Karpas-422 (cell line): ENCODE measurements at regions not wholly inside any gene's neighbourhood (a gene's known extent, or its start where the extent isn't known, plus 50 kb on each side); places are given as distances from the start of the nearest gene placed in this dataset.

ENCODE experiments used
- DNase-seq: peaks from one replicate; pipeline ENCODE4 v3.0.0-alpha.2; 2015
- H2AFZ ChIP-seq: fragments of 200-600 bp; sonication (generic); 2 replicates; pipeline ENCODE4 v1.6.1; 2014; ENCODE audit warnings: antibody characterized with exemption, low read length, mixed read lengths
- H3K27ac ChIP-seq: fragments of 200-600 bp; sonication (generic); 2 replicates; pipeline ENCODE4 v1.5.1; 2014; ENCODE audit warnings: mild to moderate bottlenecking, low read length, moderate library complexity
- H3K27me3 ChIP-seq: fragments of 200-600 bp; sonication (generic); 2 replicates; pipeline ENCODE4 v1.6.1; 2014; ENCODE audit warnings: low read length, mixed read lengths
- H3K36me3 ChIP-seq: fragments of 200-600 bp; sonication (generic); 2 replicates; pipeline ENCODE4 v1.6.1; 2014; ENCODE audit warnings: low read length, mixed read lengths; ENCODE audit not compliant: insufficient read depth
- H3K4me1 ChIP-seq: fragments of 200-600 bp; sonication (generic); 2 replicates; pipeline ENCODE4 v1.6.1; 2014; ENCODE audit warnings: mild to moderate bottlenecking, low read length, mixed read lengths
- H3K4me2 ChIP-seq: fragments of 200-600 bp; sonication (generic); 2 replicates; pipeline ENCODE4 v1.6.1; 2014; ENCODE audit warnings: low read length, low read depth, mild to moderate bottlenecking; ENCODE audit not compliant: poor library complexity, severe bottlenecking
- H3K4me3 ChIP-seq: fragments of 200-600 bp; sonication (generic); 2 replicates; pipeline ENCODE4 v1.5.1; 2014; ENCODE audit warnings: mild to moderate bottlenecking, antibody characterized with exemption, low read length, mixed read lengths
- H3K79me2 ChIP-seq: fragments of 200-600 bp; sonication (generic); 2 replicates; pipeline ENCODE4 v1.6.1; 2014; ENCODE audit warnings: mild to moderate bottlenecking, low read length, mixed read lengths
- H3K9ac ChIP-seq: fragments of 200-600 bp; sonication (generic); 2 replicates; pipeline ENCODE4 v1.6.0; 2014; ENCODE audit warnings: low read length
- H3K9me2 ChIP-seq: fragments of 200-600 bp; sonication (generic), shearing (Covaris generic); replicated peaks from 2 replicates; pipeline ENCODE4 v1.6.0; 2014; ENCODE audit warnings: mild to moderate bottlenecking, low read length, moderate library complexity; ENCODE audit not compliant: insufficient read depth
- H3K9me3 ChIP-seq: fragments of 300-700, 200-600 bp; sonication (generic); 2 replicates; pipeline ENCODE4 v1.6.1; 2014; ENCODE audit warnings: low read length, mixed read lengths
- H4K20me1 ChIP-seq: fragments of 200-600 bp; sonication (generic); 2 replicates; pipeline ENCODE4 v1.6.1; 2014; ENCODE audit warnings: mild to moderate bottlenecking, antibody characterized with exemption, low read length, low read depth; ENCODE audit not compliant: insufficient read depth

DNA sequence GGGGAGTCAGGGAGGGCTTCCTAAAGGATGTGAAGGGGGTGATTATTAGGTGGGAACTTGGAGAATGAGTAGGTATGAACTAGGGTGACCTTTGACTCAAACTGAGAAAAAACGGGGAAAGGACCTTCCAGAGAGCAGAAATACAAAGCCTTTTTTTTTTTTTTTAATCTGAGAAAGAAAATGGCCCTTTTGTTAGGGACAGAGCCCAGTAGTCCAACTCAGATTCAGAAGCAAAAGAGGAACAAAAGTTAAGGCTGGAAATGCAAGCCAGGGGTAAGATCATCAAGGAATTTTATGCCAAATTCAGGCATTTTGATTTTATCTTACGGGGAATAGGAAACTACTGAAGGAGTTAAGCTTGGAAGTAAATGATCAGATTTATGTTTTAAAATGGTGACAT, 96.0 kb upstream of the SMYD2 start:
- H3K4me2 ChIP-seq: no peak overlapping the region
- H3K9me3 ChIP-seq: no peaks in the 10 kb centered on the region
- no peaks in the 10 kb centered on the region for H3K36me3 ChIP-seq
- no peak for DNase-seq
- no peaks in the 10 kb centered on the region for H3K79me2 ChIP-seq
- no peaks in the 10 kb centered on the region for H3K4me1 ChIP-seq
- no peak overlapping the region for H3K4me3 ChIP-seq
- no peak overlapping the region for H3K9ac ChIP-seq
- H4K20me1 ChIP-seq: no peaks in the 10 kb centered on the region
- H3K27ac ChIP-seq: no peak overlapping the region
- H2AFZ ChIP-seq: no peak overlapping the region
- H3K9me2 ChIP-seq: no peaks in the 10 kb centered on the region
- H3K27me3 ChIP-seq: no peaks in the 10 kb centered on the region

DNA sequence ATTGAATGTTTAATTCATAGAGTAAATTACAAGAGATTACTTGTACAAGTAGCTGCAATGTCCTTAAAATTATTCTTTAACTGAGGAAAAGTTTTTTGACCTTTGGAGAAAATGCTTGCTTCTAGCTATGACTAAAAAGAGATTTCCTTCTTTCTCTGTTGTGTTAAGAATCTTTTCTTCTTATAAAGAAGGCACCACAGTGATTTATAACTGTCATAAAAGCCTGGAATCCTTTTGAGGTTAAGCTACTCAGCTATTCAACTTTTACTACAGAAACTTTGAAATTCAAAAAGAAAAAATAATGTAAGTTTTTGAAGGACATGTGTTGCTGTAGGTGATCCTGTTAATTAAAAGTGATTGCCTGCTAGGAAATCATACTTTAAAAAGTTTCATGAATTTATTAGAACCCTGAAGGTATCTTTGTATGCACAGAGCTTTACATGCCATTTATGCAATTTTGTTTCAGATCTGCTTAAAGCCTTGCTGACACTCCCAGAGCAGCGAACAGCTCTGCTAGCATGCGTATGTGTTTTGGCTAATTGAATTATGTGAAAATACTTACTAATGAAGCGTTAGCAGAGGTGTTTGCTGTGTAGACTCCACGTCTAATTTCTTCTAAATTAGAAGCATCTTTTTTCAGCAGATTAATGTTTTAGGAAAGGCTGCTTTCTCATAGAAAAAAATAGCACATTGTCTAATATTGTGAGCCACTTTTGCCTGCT, 94.7 kb upstream of the SMYD2 start:
- H3K9me2 ChIP-seq: no peaks in the 10 kb centered on the region
- no peaks in the 10 kb centered on the region for H4K20me1 ChIP-seq
- H3K27ac ChIP-seq: no peak overlapping the region
- no peak for DNase-seq
- no peak overlapping the region for H3K4me3 ChIP-seq
- H3K4me2 ChIP-seq: no peak overlapping the region
- H3K27me3 ChIP-seq: no peaks in the 10 kb centered on the region
- no peaks in the 10 kb centered on the region for H3K9me3 ChIP-seq
- H3K9ac ChIP-seq: no peak overlapping the region
- H2AFZ ChIP-seq: no peak overlapping the region
- H3K4me1 ChIP-seq: no peaks in the 10 kb centered on the region
- no peaks in the 10 kb centered on the region for H3K36me3 ChIP-seq
- no peaks in the 10 kb centered on the region for H3K79me2 ChIP-seq

DNA sequence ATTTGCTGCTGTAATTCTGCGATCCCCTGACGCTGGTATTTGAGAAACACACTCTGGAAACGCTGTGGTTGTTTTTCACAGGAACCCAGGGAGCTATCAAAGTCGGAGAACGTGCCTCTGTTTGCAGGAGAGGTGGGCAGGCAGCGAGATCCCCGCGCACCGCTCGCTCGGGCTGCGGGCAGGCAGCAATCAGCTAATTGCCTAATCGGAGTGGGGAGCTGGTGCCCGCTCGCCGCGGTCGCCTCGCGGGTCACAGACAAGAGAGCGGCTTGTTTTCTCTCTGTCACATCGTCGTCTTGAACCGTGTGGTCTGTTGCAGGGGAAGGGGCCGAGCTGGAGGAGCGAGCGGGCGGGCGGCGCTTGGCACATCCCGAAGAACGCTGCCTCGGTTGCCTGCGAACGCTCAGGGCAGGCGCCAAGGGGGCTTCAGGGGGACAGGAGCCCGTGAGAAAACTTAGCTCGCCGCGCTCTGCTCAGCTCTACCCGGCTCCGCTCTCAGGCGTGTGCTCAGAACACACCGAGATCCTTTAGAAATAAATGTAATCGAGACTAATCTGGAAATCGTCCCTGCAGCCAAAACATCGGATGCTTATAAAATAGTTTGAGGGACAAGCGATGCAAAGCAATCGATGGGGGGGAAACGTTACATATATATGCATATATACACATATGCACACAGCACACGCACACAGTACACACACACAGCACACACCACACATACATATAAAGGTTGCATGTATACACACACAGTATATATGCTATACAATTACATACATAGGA, 93.6 kb upstream of the SMYD2 start:
- Histone ChIP-seq H3K79me2 (no peaks in the 10 kb centered on the region), H3K9me3 (no peaks in the 10 kb centered on the region), H3K27ac (no peak overlapping the region), H3K9ac (no peak overlapping the region), H3K9me2 (no peaks in the 10 kb centered on the region), H3K4me3 (no peak overlapping the region), H4K20me1 (no peaks in the 10 kb centered on the region), H3K36me3 (no peaks in the 10 kb centered on the region), H2AFZ (no peak overlapping the region), H3K4me2 (no peak overlapping the region), H3K4me1 (no peaks in the 10 kb centered on the region), H3K27me3 (no peaks in the 10 kb centered on the region)
- DNase-seq: no peak

DNA sequence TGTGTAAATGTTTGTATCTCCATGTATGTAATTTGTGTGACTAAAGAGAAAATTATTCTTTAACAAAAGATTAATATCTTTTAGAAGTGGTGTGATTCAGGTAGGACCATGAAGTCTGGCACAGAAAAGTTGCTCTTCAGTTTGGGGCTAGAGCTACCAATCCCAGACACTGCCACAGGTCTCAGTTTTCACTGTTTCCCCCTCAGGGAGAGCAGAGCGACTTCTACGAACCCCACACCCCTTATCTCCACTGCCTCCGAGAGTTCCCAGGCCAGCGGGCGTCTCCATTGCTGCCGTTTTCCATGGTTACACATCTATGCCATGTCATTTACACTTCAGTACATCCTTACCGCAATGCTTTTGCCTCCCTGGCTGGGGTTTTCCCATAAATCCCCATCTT, 93.0 kb upstream of the SMYD2 start:
- Histone ChIP-seq H3K27ac (no peak overlapping the region), H3K4me3 (no peak overlapping the region), H3K36me3 (no peaks in the 10 kb centered on the region), H3K9ac (no peak overlapping the region), H3K4me2 (no peak overlapping the region), H3K4me1 (no peaks in the 10 kb centered on the region), H3K9me3 (no peaks in the 10 kb centered on the region), H2AFZ (no peak overlapping the region), H3K9me2 (no peaks in the 10 kb centered on the region), H3K79me2 (no peaks in the 10 kb centered on the region), H4K20me1 (no peaks in the 10 kb centered on the region), H3K27me3 (no peaks in the 10 kb centered on the region)
- DNase-seq: no peak

DNA sequence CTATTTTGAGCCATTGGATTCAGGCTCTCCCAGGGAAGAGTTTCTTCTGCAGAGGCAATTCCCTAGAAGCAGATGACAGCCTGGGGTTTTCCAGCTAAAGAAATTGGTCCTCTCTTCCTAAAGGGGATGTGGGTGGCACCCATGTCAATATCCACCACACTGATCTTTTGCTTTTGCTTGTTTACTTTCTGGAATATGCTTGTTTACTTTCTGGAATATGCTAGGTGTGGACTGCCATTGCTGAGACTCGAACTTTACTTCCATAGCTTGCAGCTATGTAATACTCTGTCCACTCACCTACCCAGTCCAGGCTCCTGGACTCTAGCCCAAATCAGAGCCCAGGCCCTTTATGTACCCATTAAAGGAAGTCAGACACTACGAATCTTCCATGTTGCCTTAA, 92.1 kb upstream of the SMYD2 start:
- Histone ChIP-seq H2AFZ (no peak overlapping the region), H3K9ac (no peak overlapping the region), H3K79me2 (no peaks in the 10 kb centered on the region), H3K4me2 (no peak overlapping the region), H3K27ac (no peak overlapping the region), H3K27me3 (no peaks in the 10 kb centered on the region), H3K36me3 (no peaks in the 10 kb centered on the region), H4K20me1 (no peaks in the 10 kb centered on the region), H3K9me2 (no peaks in the 10 kb centered on the region), H3K9me3 (no peaks in the 10 kb centered on the region), H3K4me1 (no peaks in the 10 kb centered on the region), H3K4me3 (no peak overlapping the region)
- no peak for DNase-seq

DNA sequence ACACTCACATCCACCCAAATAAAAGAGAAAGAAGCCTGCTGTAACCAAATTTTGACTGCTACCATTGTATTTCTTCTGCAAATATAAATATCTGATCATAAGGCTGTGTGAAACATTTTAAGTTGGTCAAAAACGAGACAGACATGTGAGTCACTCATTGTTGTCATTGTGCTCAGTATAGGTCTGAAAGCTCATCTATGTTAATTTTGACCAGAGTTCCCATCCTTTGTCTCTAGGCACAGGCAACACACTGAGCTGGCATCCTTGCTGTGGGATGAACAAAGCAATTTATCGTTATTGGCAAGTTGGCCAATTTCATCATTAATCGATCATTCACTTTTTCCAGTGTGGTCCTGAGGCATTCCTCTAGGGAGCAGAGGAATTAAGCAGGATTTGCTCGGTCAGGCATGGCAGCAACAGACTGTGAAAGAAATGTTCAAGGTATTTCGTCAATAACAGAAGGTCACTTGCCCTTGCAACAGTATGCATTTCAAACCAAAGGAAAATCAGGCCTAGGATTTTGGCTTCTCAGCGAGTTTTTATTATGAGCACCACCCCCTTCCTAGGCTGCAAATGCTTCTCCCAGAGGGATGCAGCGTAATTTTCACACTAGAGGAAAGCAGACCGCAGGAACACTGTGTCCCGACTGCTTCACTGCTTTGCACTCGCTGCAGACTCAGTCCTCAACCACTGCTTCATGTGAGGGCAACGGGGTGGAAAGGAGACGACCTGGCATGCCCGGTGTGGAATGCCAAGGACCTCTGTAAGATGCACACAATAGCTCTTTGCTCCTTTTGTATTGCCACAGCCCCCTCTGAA, 87.9 kb upstream of the SMYD2 start:
- Histone ChIP-seq H3K36me3 (no peaks in the 10 kb centered on the region), H2AFZ (no peak overlapping the region), H3K79me2 (no peaks in the 10 kb centered on the region), H3K4me1 (no peaks in the 10 kb centered on the region), H3K4me3 (no peak overlapping the region), H3K27me3 (no peaks in the 10 kb centered on the region), H3K4me2 (no peak overlapping the region), H3K9me2 (no peaks in the 10 kb centered on the region), H4K20me1 (no peaks in the 10 kb centered on the region), H3K9me3 (no peaks in the 10 kb centered on the region), H3K27ac (no peak overlapping the region), H3K9ac (no peak overlapping the region)
- DNase-seq: no peak

DNA sequence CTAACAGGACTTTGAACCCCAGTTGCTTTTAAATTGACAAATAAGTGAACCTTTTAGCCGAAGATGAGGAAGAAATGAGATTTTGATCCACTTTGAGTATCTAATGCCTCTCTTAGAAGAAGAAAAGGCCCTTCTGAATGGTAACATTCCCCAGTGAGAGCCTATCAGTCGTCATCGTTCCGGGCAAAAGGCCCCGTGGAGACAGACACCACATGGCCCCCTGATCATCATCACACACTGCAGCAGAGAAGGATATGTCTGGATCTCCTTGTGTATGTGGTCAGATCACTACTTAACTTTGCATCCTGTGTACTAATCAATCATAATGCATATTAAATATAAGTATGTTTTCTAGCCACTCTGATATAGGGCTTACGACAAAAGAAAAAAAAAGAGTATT, 87.3 kb upstream of the SMYD2 start:
- no peak overlapping the region for H3K27ac ChIP-seq
- H3K4me2 ChIP-seq: no peak overlapping the region
- no peaks in the 10 kb centered on the region for H3K9me2 ChIP-seq
- H3K9me3 ChIP-seq: no peaks in the 10 kb centered on the region
- H3K9ac ChIP-seq: no peak overlapping the region
- no peaks in the 10 kb centered on the region for H3K79me2 ChIP-seq
- H3K27me3 ChIP-seq: no peaks in the 10 kb centered on the region
- no peaks in the 10 kb centered on the region for H3K36me3 ChIP-seq
- no peak overlapping the region for H2AFZ ChIP-seq
- no peak for DNase-seq
- no peaks in the 10 kb centered on the region for H4K20me1 ChIP-seq
- no peaks in the 10 kb centered on the region for H3K4me1 ChIP-seq
- no peak overlapping the region for H3K4me3 ChIP-seq

DNA sequence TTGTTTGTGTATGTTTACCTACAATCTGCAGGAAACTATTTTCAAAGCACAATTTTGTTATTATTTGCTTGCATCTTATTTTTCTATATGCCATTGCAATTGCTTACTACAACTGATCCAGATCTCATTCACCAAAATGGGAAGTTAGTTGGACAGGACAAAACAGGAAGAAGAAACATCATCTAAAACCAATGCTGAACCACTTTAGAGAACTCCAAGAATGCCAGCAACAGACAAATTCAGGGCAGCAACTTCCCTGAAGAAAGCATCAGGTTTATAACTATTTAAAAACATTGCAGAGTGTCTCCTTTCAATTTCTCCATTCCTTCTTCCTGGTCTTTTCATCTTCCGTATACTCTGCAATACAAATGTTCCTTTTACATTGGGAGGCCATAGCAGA, 82.4 kb upstream of the SMYD2 start:
- H3K9ac ChIP-seq: no peak overlapping the region
- no peak overlapping the region for H3K4me3 ChIP-seq
- no peaks in the 10 kb centered on the region for H3K4me1 ChIP-seq
- H3K9me3 ChIP-seq: no peaks in the 10 kb centered on the region
- no peaks in the 10 kb centered on the region for H3K9me2 ChIP-seq
- H3K4me2 ChIP-seq: no peak overlapping the region
- H2AFZ ChIP-seq: no peak overlapping the region
- H3K27ac ChIP-seq: no peak overlapping the region
- no peaks in the 10 kb centered on the region for H4K20me1 ChIP-seq
- H3K27me3 ChIP-seq: no peaks in the 10 kb centered on the region
- no peak for DNase-seq
- H3K79me2 ChIP-seq: no peaks in the 10 kb centered on the region
- no peaks in the 10 kb centered on the region for H3K36me3 ChIP-seq
